Breast epithelium (tissue), 3 donors: ENCODE measurements at regions not wholly inside any gene's neighbourhood (a gene's known extent, or its start where the extent isn't known, plus 50 kb on each side); places are given as distances from the start of the nearest gene placed in this dataset.

Source experiments
- POLR2A ChIP-seq: fragments of 450-650 bp; IDR thresholded peaks from one replicate; pipeline ENCODE4 v1.6.1; 2016; ENCODE audit warnings: antibody characterized with exemption, mild to moderate bottlenecking, moderate library complexity
- POLR2AphosphoS5 ChIP-seq, 3 donors: sonication (generic); formaldehyde crosslinking; IDR thresholded peaks; one replicate each; pipeline ENCODE4 v1.6.1; 2017; ENCODE audit warnings: antibody characterized with exemption in 3 of 3
- TF ChIP-seq, protein P1 (sequence below), 3 donors: fragments of 450-650 bp; IDR thresholded peaks; one replicate each; pipeline ENCODE4 v1.5.1; 2016 to 2017; ENCODE audit warnings: antibody characterized with exemption in 3 of 3, mild to moderate bottlenecking in 3 of 3, moderate library complexity in 3 of 3

DNA sequence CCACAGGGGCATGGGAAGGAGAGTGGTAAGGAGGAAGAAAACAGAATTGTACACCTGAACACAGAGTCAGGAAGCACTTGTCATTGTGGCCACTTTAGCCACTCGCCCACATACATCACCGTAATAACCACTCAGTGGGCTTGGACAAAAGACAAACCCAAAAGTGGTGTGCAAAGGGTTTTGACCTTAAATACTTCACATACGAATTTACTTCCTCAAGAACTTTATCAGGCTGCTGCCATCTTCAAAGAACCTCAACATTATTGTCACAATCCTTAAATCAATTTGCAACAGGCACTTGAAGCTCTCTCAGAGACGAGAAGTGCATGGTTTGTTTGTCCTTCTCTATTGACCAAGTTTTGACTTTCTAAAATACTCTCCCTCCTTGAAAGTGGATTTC, 187.3 kb upstream of the EGLN3 start:
- TF ChIP-seq, protein P1, sequence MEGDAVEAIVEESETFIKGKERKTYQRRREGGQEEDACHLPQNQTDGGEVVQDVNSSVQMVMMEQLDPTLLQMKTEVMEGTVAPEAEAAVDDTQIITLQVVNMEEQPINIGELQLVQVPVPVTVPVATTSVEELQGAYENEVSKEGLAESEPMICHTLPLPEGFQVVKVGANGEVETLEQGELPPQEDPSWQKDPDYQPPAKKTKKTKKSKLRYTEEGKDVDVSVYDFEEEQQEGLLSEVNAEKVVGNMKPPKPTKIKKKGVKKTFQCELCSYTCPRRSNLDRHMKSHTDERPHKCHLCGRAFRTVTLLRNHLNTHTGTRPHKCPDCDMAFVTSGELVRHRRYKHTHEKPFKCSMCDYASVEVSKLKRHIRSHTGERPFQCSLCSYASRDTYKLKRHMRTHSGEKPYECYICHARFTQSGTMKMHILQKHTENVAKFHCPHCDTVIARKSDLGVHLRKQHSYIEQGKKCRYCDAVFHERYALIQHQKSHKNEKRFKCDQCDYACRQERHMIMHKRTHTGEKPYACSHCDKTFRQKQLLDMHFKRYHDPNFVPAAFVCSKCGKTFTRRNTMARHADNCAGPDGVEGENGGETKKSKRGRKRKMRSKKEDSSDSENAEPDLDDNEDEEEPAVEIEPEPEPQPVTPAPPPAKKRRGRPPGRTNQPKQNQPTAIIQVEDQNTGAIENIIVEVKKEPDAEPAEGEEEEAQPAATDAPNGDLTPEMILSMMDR (IDR thresholded peaks at IDR 0.05) = no peak
- TF ChIP-seq POLR2A (no peak), POLR2AphosphoS5 (IDR thresholded peaks at IDR 0.05) (no peak)
